ENCODE measurements at regions not wholly inside any gene's neighbourhood (a gene's known extent, or its start where the extent isn't known, plus 50 kb on each side); places are given as distances from the start of the nearest gene placed in this dataset.
"Not testable (repeated sequence)": the region's sequence is repeated elsewhere in the genome, so short reads cannot be mapped to it uniquely, and the experiment has no call there.

GRCh38 chr4:55696424-55696823, 60.3 kb upstream of the NMU start:
- not testable (repeated sequence) for DNase-seq

- DNase-seq = peak; percentile 32
Observed at GRCh38 chr4:55706541-55706940, 70.4 kb upstream of the NMU start.

- DNase-seq = no peak
Observed at GRCh38 chr4:55707507-55707906, 71.4 kb upstream of the NMU start.

- DNase-seq = not testable (repeated sequence)
Observed at GRCh38 chr4:55707991-55708390, 71.9 kb upstream of the NMU start.

- not testable (repeated sequence) for DNase-seq
Observed at GRCh38 chr4:55712835-55713234, 76.7 kb upstream of the NMU start.

- DNase-seq = no peak
Observed at GRCh38 chr4:55721651-55722050, 85.6 kb upstream of the NMU start.

GRCh38 chr4:55722132-55722531, 86.0 kb upstream of the NMU start:
- DNase-seq = no peak

- DNase-seq = no peak
Observed at GRCh38 chr4:55723403-55723802, 87.3 kb upstream of the NMU start.

- no peak for DNase-seq
Observed at GRCh38 chr4:55725057-55725456, 89.0 kb upstream of the NMU start.

GRCh38 chr4:55727746-55728145, 91.6 kb upstream of the NMU start:
- no peak for DNase-seq

GRCh38 chr4:55729351-55730279, 90.0 kb upstream of the EXOC1L start:
- DNase-seq = no peak

GRCh38 chr4:55730280-55730931, 89.2 kb upstream of the EXOC1L start:
- no peak for DNase-seq

GRCh38 chr4:55731959-55732358, 87.6 kb upstream of the EXOC1L start:
- no peak for DNase-seq

- DNase-seq = no peak
Observed at GRCh38 chr4:55732864-55733263, 86.7 kb upstream of the EXOC1L start.

GRCh38 chr4:55733932-55734331, 85.7 kb upstream of the EXOC1L start:
- peak; percentile 24 for DNase-seq

- DNase-seq = no peak
Observed at GRCh38 chr4:55736605-55737183, 82.9 kb upstream of the EXOC1L start.

- peak; percentile 46 for DNase-seq
Observed at GRCh38 chr4:55742655-55743202, 76.9 kb upstream of the EXOC1L start.

- no peak for DNase-seq
Observed at GRCh38 chr4:55744369-55744768, 75.2 kb upstream of the EXOC1L start.

- DNase-seq = no peak
Observed at GRCh38 chr4:55745014-55745413, 74.6 kb upstream of the EXOC1L start.

- DNase-seq = no peak
Observed at GRCh38 chr4:55747793-55748192, 71.8 kb upstream of the EXOC1L start.

GRCh38 chr4:55749666-55750065, 69.9 kb upstream of the EXOC1L start:
- DNase-seq = no peak

- DNase-seq = no peak
Observed at GRCh38 chr4:55752810-55753209, 66.8 kb upstream of the EXOC1L start.

GRCh38 chr4:55753856-55754255, 65.7 kb upstream of the EXOC1L start:
- DNase-seq = no peak
